ENCODE measurements at regions not wholly inside any gene's neighbourhood (a gene's known extent, or its start where the extent isn't known, plus 50 kb on each side); places are given as distances from the start of the nearest gene placed in this dataset.

DNA sequence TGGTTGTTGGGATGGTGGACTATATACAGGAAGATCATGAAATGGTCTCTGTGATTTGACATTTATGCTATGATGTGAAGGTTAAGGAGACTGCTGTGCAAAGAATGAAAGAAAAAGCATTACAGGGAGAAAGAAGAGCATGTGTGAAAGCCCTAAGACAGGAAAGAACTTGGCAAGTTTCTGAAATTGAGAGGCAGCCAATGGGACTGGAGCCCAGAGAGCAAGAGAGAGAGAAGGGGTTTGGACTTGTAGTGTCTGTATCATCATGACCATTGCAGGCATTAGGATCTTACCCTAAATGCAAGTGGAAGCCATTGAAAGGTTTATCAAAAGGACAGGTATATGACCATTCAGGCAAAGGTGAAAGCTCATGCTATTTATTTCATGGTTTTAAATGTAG is 147.1 kb downstream of the NAA11 start:
- Mint-ChIP-seq H3K27me3 (ENCODE audit: low read depth) (no peaks in the 10 kb centered on the region), H3K27ac (ENCODE audit: unreplicated experiment) (no peak overlapping the region), H3K9me3 (peaks cover 2% of the 10 kb centered on the region), H3K36me3 (ENCODE audit: low read depth) (no peaks in the 10 kb centered on the region), H3K4me1 (no peaks in the 10 kb centered on the region), H3K4me3 (no peak overlapping the region)
- TF ChIP-seq, protein P1, sequence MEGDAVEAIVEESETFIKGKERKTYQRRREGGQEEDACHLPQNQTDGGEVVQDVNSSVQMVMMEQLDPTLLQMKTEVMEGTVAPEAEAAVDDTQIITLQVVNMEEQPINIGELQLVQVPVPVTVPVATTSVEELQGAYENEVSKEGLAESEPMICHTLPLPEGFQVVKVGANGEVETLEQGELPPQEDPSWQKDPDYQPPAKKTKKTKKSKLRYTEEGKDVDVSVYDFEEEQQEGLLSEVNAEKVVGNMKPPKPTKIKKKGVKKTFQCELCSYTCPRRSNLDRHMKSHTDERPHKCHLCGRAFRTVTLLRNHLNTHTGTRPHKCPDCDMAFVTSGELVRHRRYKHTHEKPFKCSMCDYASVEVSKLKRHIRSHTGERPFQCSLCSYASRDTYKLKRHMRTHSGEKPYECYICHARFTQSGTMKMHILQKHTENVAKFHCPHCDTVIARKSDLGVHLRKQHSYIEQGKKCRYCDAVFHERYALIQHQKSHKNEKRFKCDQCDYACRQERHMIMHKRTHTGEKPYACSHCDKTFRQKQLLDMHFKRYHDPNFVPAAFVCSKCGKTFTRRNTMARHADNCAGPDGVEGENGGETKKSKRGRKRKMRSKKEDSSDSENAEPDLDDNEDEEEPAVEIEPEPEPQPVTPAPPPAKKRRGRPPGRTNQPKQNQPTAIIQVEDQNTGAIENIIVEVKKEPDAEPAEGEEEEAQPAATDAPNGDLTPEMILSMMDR (conservative IDR thresholded peaks at IDR 0.05): no peak
- DNase-seq (ENCODE audit: low read depth, low spot score): no peak

DNA sequence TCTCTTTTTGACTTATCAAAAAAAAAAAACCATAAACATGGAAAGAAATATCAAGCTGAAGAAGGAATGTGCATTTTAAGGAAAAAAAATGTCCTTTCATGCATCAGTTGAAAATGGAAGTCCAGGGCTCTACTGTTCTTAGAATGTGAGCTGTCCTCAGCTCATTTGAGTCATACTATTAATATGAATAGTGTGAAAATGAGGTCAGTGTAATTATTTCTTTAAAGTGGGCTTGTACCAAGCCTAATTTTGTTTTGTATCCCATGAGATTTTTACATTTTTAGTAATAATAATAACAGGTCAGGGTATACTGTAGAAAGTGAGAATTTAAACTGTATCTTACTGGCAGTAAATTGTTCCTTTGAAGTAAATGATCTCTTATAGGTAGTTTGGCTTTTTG is 148.5 kb downstream of the NAA11 start:
- Mint-ChIP-seq H3K27ac (ENCODE audit: unreplicated experiment) (no peak overlapping the region), H3K9me3 (peaks cover 2% of the 10 kb centered on the region), H3K36me3 (ENCODE audit: low read depth) (no peaks in the 10 kb centered on the region), H3K4me1 (no peaks in the 10 kb centered on the region), H3K4me3 (no peak overlapping the region), H3K27me3 (ENCODE audit: low read depth) (no peaks in the 10 kb centered on the region)
- TF ChIP-seq, protein P1 (conservative IDR thresholded peaks at IDR 0.05): no peak
- no peak for DNase-seq (ENCODE audit: low read depth, low spot score)

DNA sequence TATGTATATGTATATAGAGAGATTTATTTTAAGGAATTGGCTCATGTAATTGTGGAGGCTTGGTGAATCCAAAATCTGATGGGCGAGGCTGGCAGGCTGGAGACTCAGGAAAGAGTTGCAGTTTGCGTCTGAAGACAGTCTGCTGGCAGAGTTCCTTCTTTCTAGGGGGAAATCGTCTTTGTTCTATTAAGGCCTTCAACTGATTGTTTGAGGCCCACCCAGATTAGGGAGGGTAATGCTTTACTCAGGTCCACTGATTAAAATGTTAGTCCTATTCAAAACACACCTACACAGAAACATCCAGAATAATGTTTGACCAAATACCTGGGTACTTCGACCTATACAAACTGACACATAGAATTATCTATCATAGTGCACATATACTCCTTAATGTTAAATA is 149.5 kb downstream of the NAA11 start:
- no peak overlapping the region for H3K27ac Mint-ChIP-seq (ENCODE audit: unreplicated experiment)
- no peaks in the 10 kb centered on the region for H3K36me3 Mint-ChIP-seq (ENCODE audit: low read depth)
- TF ChIP-seq, protein P1 (conservative IDR thresholded peaks at IDR 0.05): no peak
- H3K27me3 Mint-ChIP-seq (ENCODE audit: low read depth): no peaks in the 10 kb centered on the region
- peaks cover 2% of the 10 kb centered on the region for H3K9me3 Mint-ChIP-seq
- no peak for DNase-seq (ENCODE audit: low read depth, low spot score)
- no peaks in the 10 kb centered on the region for H3K4me1 Mint-ChIP-seq
- H3K4me3 Mint-ChIP-seq: no peak overlapping the region

DNA sequence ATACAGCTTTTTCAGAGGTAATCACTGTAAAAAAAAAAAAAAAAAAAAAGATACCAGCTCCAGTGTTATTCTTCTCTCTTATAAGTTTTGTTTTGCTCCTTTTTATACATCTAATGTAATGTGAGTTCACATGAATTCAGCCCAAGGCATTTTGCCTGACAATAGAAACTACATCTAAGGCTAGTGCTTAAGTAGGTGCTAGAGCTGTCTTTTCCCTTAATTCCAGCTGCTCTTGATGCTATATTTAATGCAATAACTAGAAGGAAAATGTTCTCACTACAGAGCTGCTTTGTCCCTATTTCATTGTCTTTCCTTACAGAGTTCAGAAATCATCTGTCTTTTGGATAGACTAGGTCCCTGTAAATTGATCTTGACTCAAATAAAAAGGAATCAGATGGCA is 150.1 kb downstream of the NAA11 start:
- DNase-seq (ENCODE audit: low read depth, low spot score): no peak
- Mint-ChIP-seq H3K9me3 (peaks cover 2% of the 10 kb centered on the region), H3K4me1 (no peaks in the 10 kb centered on the region), H3K4me3 (no peak overlapping the region), H3K36me3 (ENCODE audit: low read depth) (no peaks in the 10 kb centered on the region), H3K27ac (ENCODE audit: unreplicated experiment) (no peak overlapping the region), H3K27me3 (ENCODE audit: low read depth) (no peaks in the 10 kb centered on the region)
- TF ChIP-seq, protein P1 (conservative IDR thresholded peaks at IDR 0.05): no peak

DNA sequence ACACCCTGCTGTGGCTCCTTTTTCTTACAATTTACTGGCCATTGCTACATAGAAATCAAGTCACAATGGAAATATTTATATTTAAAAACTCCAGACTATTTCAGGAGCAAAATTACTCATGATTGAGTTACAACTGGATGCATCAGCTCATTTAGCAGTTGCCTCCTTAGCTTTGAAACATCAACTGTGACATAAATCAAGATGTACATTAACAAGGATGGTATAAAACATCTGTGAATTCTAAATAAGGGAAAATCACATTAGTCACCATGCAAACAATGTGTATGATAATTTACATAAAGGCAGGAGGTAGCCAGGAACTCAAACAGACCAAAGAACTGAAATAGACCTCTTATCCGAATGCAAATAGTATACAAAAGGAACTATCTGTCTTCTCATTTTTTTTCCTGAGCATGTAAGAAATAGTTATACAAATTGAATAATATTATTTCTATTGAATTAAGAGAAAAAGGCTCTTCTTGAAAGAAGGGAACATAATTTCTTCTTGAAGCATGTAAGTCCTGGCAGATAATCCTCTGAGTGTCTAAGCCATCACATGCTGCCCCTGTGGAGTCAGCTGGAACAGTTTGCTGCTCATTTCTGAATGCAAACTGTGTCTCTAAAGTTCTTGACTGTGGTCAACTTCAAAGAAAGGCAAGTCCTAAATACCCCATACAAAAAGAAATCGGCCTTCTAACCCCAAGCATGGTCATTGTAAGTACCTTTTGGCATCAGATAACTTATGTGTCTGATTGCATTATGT is 151.2 kb downstream of the NAA11 start:
- Mint-ChIP-seq H3K9me3 (peaks cover 5% of the 10 kb centered on the region), H3K4me3 (no peak overlapping the region), H3K27me3 (ENCODE audit: low read depth) (no peaks in the 10 kb centered on the region), H3K4me1 (no peaks in the 10 kb centered on the region), H3K36me3 (ENCODE audit: low read depth) (no peaks in the 10 kb centered on the region), H3K27ac (ENCODE audit: unreplicated experiment) (no peak overlapping the region)
- TF ChIP-seq, protein P1 (conservative IDR thresholded peaks at IDR 0.05): no peak
- no peak for DNase-seq (ENCODE audit: low read depth, low spot score)

All from neural crest cell (in vitro differentiated cells).